ENCODE measurements at regions not wholly inside any gene's neighbourhood (a gene's known extent, or its start where the extent isn't known, plus 50 kb on each side); places are given as distances from the start of the nearest gene placed in this dataset.

DNA sequence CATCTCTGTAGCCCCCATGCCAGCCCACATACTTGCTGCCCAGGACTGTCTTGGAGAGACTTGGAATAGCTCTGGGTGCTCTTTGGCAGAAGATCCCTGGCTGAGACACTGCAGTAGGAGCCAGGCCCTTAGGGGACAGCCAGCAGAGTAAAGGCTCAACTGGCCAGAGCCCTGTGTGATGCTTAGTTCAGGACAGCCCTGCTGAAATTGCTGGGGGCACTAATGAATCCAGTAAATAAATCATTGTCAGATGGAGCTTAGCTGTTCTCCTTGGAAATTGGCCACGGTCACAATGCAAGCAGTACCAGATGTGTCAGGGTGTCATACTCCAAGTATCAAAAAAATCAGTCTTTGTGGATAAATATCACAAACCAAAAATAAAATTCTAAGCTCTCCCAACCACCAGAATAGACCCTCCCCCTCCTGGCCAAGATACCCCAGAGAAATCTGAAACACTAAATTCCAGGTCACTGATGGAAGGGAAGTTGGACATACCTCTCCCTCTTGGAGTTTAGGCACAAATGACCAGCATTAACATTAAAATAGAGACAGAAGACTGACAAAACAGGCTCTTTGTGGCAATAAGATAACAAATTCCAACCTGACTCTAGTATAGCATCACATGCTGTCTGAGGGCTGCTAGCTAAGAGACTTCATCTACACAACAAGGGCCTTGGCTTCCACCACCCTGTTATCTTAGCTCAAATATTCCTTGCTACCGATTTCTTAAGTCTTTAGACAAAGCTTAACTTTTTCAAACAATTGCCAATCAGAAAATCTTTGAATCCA, 83.2 kb upstream of the DNAH14 start:
- Histone ChIP-seq H3K27ac (ENCODE audit: low read depth in 2 of 2, low read length in 1 of 2) (no peak overlapping the region), H3K9me2 (no peaks in the 10 kb centered on the region), H4K20me1 (ENCODE audit: insufficient read depth) (no peaks in the 10 kb centered on the region), H2AFZ (ENCODE audit: low read depth) (no peak overlapping the region), H3K36me3 (replicated peaks in 1 of 2; ENCODE audit: control insufficient read depth in 1 of 2, insufficient read depth in 2 of 2, low read length in 1 of 2) (no peaks in the 10 kb centered on the region), H3K79me2 (ENCODE audit: insufficient read depth) (no peaks in the 10 kb centered on the region), H3K4me1 (ENCODE audit: control insufficient read depth in 1 of 2, insufficient read depth in 2 of 2, low read depth in 1 of 2, low read length in 1 of 2) (peaks cover 0 to 3% of the 10 kb centered on the region in 2 experiments; a peak in 1 of 4 replicates), H3K9me3 (no peaks in the 10 kb centered on the region), H3F3A (replicated peaks; ENCODE audit: insufficient read depth) (no peaks in the 10 kb centered on the region), H3K4me3 (ENCODE audit: low read depth in 2 of 2, low read length in 1 of 2) (no peak overlapping the region), H3K9ac (no peak overlapping the region), H3K4me2 (no peak overlapping the region), H3K27me3 (ENCODE audit: insufficient read depth) (no peaks in the 10 kb centered on the region)
- POLR2A ChIA-PET, result no interaction called here
- DNase-seq, result peak; percentile 11
- CTCF ChIA-PET, result interaction anchor here (0.6 to 1.7 kb wide), 7 partner anchors 22 to 601 kb away, joined by 3 to 8 read pairs (median 4); no protein-coding TSS in a partner anchor
- WGBS (ENCODE audit: low lambda C conversion rate), result 29% methylated on average over 2 of the region's 2 CpGs
- no peak for TF ChIP-seq CTCF (IDR thresholded peaks at IDR 0.05)
- no peak for TF ChIP-seq RFX5 (IDR thresholded peaks at IDR 0.05; ENCODE audit: low read length)
- TF ChIP-seq, protein P1, sequence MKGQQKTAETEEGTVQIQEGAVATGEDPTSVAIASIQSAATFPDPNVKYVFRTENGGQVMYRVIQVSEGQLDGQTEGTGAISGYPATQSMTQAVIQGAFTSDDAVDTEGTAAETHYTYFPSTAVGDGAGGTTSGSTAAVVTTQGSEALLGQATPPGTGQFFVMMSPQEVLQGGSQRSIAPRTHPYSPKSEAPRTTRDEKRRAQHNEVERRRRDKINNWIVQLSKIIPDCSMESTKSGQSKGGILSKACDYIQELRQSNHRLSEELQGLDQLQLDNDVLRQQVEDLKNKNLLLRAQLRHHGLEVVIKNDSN (IDR thresholded peaks at IDR 0.05; ENCODE audit: borderline replicate concordance, low read depth), result no peak
- TF ChIP-seq REST (IDR thresholded peaks at IDR 0.05; ENCODE audit: low read depth, low read length), result no peak
- no peak for TF ChIP-seq ELF1 (IDR thresholded peaks at IDR 0.05)

- no peaks in the 10 kb centered on the region for H3K27me3 ChIP-seq (ENCODE audit: insufficient read depth)
- H3F3A ChIP-seq (replicated peaks; ENCODE audit: insufficient read depth), result no peaks in the 10 kb centered on the region
- no peak overlapping the region for H3K4me3 ChIP-seq (ENCODE audit: low read depth in 2 of 2, low read length in 1 of 2)
- H2AFZ ChIP-seq (ENCODE audit: low read depth), result no peak overlapping the region
- H3K4me2 ChIP-seq, result no peak overlapping the region
- peaks cover 0 to 3% of the 10 kb centered on the region in 2 experiments; a peak in 1 of 4 replicates for H3K4me1 ChIP-seq (ENCODE audit: control insufficient read depth in 1 of 2, insufficient read depth in 2 of 2, low read depth in 1 of 2, low read length in 1 of 2)
- 100% methylated on average over 2 of the region's 2 CpGs for WGBS (ENCODE audit: low lambda C conversion rate)
- DNase-seq, result no peak
- no peaks in the 10 kb centered on the region for H3K9me3 ChIP-seq
- H3K36me3 ChIP-seq (replicated peaks in 1 of 2; ENCODE audit: control insufficient read depth in 1 of 2, insufficient read depth in 2 of 2, low read length in 1 of 2), result no peaks in the 10 kb centered on the region
- no peaks in the 10 kb centered on the region for H3K9me2 ChIP-seq
- CTCF ChIA-PET, result interaction anchor here (0.7 to 8.6 kb wide), 22 partner anchors 10 to 341 kb away, joined by 3 to 166 read pairs (median 10); partner anchors contain the start of gene DNAH14
- H3K79me2 ChIP-seq (ENCODE audit: insufficient read depth), result no peaks in the 10 kb centered on the region
- TF ChIP-seq ELF1 (IDR thresholded peaks at IDR 0.05), result no peak
- TF ChIP-seq MEF2A (IDR thresholded peaks at IDR 0.05; ENCODE audit: borderline replicate concordance, low read depth), result no peak
- TF ChIP-seq MXI1 (IDR thresholded peaks at IDR 0.05; ENCODE audit: low read depth, low read length), result no peak
- no peak overlapping the region for H3K9ac ChIP-seq
- H4K20me1 ChIP-seq (ENCODE audit: insufficient read depth), result no peaks in the 10 kb centered on the region
- POLR2A ChIA-PET, result no interaction called here
- H3K27ac ChIP-seq (ENCODE audit: low read depth in 2 of 2, low read length in 1 of 2), result no peak overlapping the region
Observed at GRCh38 chr1:224850446-224850845, 79.0 kb upstream of the DNAH14 start.

Data from SK-N-SH (cell line).